Sigmoid colon (tissue), 6 donors: ENCODE measurements at regions not wholly inside any gene's neighbourhood (a gene's known extent, or its start where the extent isn't known, plus 50 kb on each side); places are given as distances from the start of the nearest gene placed in this dataset.

Experiments
- DNase-seq: peaks from one replicate; pipeline ENCODE4 v3.0.0-alpha.2; 2019
- H3K27ac ChIP-seq, 4 donors: fragments of 200-600 bp; sonication (generic); one replicate each; pipeline ENCODE4 v1.5.1; 2016 to 2019; ENCODE audit warnings: mild to moderate bottlenecking in 1 of 4
- H3K27me3 ChIP-seq, 3 donors: fragments of 200-600 bp; sonication (generic); one replicate each; pipeline ENCODE4 v1.5.1; 2019; ENCODE audit warnings: mild to moderate bottlenecking in 1 of 3
- H3K36me3 ChIP-seq, 4 donors: fragments of 200-600 bp; sonication (generic); one replicate each; pipeline ENCODE4 v1.5.1; 2016 to 2019
- H3K4me1 ChIP-seq, 4 donors: fragments of 200-600 bp; sonication (generic); one replicate each; pipeline ENCODE4 v1.5.1; 2017 to 2019
- H3K4me3 ChIP-seq, 4 donors: fragments of 200-600 bp; sonication (generic); one replicate each; pipeline ENCODE4 v1.5.1; 2017 to 2019; ENCODE audit warnings: mild to moderate bottlenecking in 2 of 4, moderate library complexity in 1 of 4
- H3K9me3 ChIP-seq, 4 donors: fragments of 200-600 bp in 3 of 4; sonication (generic) in 3 of 4; one replicate each; pipeline versions ENCODE4 v1.5.1 to v1.6.1; 2013 to 2019
- EP300 ChIP-seq, 4 donors: sonication (generic); formaldehyde crosslinking; IDR thresholded peaks; one replicate each; pipeline ENCODE4 v1.6.1; 2017; ENCODE audit warnings: antibody characterized with exemption in 4 of 4
- POLR2A ChIP-seq, 2 donors: fragments of 450-650 bp; IDR thresholded peaks; one replicate each; pipeline ENCODE4 v1.6.1; 2016; ENCODE audit warnings: antibody characterized with exemption in 2 of 2, mild to moderate bottlenecking in 2 of 2, moderate library complexity in 2 of 2
- POLR2AphosphoS5 ChIP-seq, 4 donors: sonication (generic); formaldehyde crosslinking; IDR thresholded peaks; one replicate each; pipeline ENCODE4 v1.6.1; 2017; ENCODE audit warnings: antibody characterized with exemption in 4 of 4
- WGBS, 2 donors: extraction: QIAGEN DNeasy Blood & Tissue Kit; methylation state at CpG; one replicate each; pipeline ENCODE4 v1.1.7; 2013; 5-methylcytosine and 5-hydroxymethylcytosine counted together
- intact Hi-C: fragments of 100-400 bp; cut with DNase I; formaldehyde crosslinking; loops from one replicate; pipeline ENCODE4 v1.15.1; 2023
- TF ChIP-seq, protein P1 (sequence below), 4 experiments: fragments of 450-650 bp in 3 of 4; fragments of 200-600 bp in 1 of 4; IDR thresholded peaks; one replicate each; pipeline ENCODE4 v1.5.1; 2016 to 2019; ENCODE audit warnings: antibody characterized with exemption in 4 of 4, mild to moderate bottlenecking in 3 of 4, moderate library complexity in 2 of 4
- donor health status: healthy with polysubstance abuse.
- donor health status: healthy.

DNA sequence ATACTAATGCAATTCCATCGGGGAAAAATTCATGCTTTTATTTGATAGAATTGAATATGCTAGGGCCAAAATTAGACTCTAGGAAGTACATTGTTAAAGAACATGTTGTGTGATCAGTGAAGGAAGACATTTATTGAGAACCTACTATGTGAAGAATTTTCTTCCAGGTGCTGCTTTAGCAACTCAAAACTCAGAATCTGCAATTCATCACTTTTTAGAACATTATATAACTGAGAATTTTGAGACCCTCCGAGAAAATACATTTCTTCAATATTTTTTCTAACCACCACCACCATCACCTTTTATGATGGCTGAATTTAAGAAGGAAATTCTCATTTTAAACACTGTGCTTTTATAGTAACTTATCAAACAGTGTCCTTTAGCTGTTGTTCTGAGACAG, 315.2 kb downstream of the FIGN start:
- Histone ChIP-seq H3K4me1 (no peaks in the 10 kb centered on the region), H3K36me3 (no peaks in the 10 kb centered on the region), H3K27ac (no peak overlapping the region), H3K4me3 (no peak overlapping the region), H3K27me3 (no peaks in the 10 kb centered on the region), H3K9me3 (no peaks in the 10 kb centered on the region)
- intact Hi-C loops = no loop called here
- DNase-seq = no peak
- WGBS, 2 donors = 87 to 93% methylated on average over 2 of the region's 2 CpGs
- TF ChIP-seq POLR2AphosphoS5 (IDR thresholded peaks at IDR 0.05) = no peak
- TF ChIP-seq, protein P1, sequence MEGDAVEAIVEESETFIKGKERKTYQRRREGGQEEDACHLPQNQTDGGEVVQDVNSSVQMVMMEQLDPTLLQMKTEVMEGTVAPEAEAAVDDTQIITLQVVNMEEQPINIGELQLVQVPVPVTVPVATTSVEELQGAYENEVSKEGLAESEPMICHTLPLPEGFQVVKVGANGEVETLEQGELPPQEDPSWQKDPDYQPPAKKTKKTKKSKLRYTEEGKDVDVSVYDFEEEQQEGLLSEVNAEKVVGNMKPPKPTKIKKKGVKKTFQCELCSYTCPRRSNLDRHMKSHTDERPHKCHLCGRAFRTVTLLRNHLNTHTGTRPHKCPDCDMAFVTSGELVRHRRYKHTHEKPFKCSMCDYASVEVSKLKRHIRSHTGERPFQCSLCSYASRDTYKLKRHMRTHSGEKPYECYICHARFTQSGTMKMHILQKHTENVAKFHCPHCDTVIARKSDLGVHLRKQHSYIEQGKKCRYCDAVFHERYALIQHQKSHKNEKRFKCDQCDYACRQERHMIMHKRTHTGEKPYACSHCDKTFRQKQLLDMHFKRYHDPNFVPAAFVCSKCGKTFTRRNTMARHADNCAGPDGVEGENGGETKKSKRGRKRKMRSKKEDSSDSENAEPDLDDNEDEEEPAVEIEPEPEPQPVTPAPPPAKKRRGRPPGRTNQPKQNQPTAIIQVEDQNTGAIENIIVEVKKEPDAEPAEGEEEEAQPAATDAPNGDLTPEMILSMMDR (IDR thresholded peaks at IDR 0.05) = no peak
- no peak for TF ChIP-seq EP300 (IDR thresholded peaks at IDR 0.05)
- TF ChIP-seq POLR2A (IDR thresholded peaks at IDR 0.05) = no peak

DNA sequence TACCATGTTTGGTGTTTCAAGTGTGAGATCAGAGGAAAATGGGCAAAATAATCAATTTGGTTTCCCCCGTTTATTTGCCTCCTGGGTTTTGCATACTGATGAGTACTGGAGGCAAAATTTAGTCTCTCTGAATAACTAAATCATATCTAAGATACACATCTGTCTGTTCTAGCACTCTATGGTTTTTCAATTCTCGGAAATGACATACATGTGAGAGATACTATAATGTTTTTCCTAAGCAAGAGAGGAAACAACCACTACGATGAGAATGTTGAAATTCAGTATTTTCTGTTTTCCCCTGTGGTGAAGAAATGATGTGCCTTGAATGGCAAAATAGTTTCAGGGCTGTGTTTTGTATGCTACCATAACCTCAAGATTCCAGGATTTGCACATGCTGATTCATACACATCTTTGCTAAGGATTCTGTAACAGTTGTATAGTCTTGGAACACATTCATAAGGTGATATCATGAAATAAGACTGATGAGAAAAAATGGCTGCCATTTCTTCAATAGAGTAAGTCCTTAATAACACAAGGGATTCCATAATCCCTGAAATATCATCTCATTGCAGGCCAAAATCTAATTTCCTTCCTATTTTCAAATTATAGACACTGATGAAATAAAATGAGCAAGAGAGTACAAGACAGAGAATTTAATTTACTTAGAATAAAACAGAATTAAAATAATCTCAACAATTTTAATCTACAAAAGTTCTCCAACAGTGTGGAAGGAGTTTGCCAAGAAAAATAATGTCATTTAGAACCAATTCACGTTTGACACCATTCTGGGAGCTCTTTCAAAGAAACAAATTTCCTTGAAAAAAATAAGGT, 316.6 kb downstream of the FIGN start:
- Histone ChIP-seq H3K27me3 (no peaks in the 10 kb centered on the region), H3K4me3 (no peak overlapping the region), H3K36me3 (no peaks in the 10 kb centered on the region), H3K9me3 (no peaks in the 10 kb centered on the region), H3K27ac (no peak overlapping the region), H3K4me1 (no peaks in the 10 kb centered on the region)
- no peak for DNase-seq
- intact Hi-C loops = no loop called here
- no peak for TF ChIP-seq POLR2A (IDR thresholded peaks at IDR 0.05)
- TF ChIP-seq, protein P1 (IDR thresholded peaks at IDR 0.05) = no peak
- TF ChIP-seq EP300 (IDR thresholded peaks at IDR 0.05) = no peak
- 72 to 82% methylated on average over 4 of the region's 4 CpGs for WGBS, 2 donors

DNA sequence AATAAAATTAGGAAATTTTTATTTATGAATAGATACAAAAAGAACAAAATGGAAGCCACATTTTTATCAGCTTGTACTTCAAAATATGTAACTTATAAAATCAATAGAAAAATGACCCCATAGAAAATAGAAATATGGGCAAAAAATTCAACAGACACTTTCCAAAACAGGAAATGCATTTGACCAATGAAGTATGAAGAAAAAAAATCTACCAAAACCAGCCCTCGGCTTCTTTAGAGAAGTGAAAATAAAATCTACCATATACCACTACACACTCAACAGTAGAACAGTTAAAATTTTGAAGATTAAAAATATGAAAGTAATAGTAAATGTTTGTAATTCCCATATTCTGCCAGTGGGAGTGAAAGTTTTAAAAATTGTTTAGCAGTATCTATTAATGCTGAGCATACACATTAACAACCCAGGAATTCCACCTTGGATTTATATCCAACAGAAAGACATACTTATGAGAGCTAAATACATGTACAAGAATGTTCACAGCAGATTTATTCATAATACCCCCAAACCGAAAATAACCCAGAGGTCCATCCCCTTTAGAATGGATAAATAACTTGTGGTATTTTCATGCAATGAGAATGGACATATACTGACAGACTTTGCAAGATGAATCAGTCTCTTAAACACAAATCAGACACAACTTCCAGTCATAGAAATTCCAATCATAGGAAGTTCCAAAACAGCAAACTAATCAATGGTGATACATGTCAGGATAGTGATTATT, 318.0 kb downstream of the FIGN start:
- WGBS, 2 donors = 70 to 82% methylated on average over 2 of the region's 2 CpGs
- TF ChIP-seq, protein P1 (IDR thresholded peaks at IDR 0.05) = no peak
- TF ChIP-seq POLR2A (IDR thresholded peaks at IDR 0.05) = no peak
- no peak for TF ChIP-seq EP300 (IDR thresholded peaks at IDR 0.05)
- TF ChIP-seq POLR2AphosphoS5 (IDR thresholded peaks at IDR 0.05) = no peak

DNA sequence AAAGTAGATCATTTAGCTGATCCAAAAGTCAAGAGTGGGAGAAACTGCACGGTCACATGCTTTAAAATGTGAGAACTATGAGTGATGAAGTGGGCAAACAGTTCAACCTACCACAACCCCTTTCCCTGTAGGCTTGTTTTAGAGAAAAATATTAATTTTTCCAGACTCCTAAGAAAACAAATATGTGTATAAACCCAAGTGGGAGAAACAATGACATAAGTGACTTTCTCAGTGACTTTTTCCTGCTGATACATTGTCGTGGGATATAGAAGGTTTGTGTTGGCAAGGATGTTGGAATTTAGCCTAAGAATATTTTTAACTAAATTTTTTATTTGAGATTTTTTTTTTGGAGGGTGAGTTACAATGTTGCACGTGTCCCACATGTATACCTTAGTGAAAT, 321.7 kb downstream of the FIGN start:
- Histone ChIP-seq H3K4me1 (no peaks in the 10 kb centered on the region), H3K36me3 (no peaks in the 10 kb centered on the region), H3K4me3 (no peak overlapping the region), H3K9me3 (no peaks in the 10 kb centered on the region), H3K27ac (no peak overlapping the region), H3K27me3 (no peaks in the 10 kb centered on the region)
- DNase-seq = no peak
- WGBS, 2 donors = 65 to 78% methylated on average over 3 of the region's 3 CpGs
- TF ChIP-seq, protein P1 (IDR thresholded peaks at IDR 0.05) = no peak
- TF ChIP-seq POLR2A (IDR thresholded peaks at IDR 0.05) (no peak), POLR2AphosphoS5 (IDR thresholded peaks at IDR 0.05) (no peak), EP300 (IDR thresholded peaks at IDR 0.05) (no peak)
- intact Hi-C loops = no loop called here

More for the DNA sequence above, 318.0 kb downstream of the FIGN start:
- no peak overlapping the region for H3K27ac ChIP-seq
- no peaks in the 10 kb centered on the region for H3K27me3 ChIP-seq
- no peaks in the 10 kb centered on the region for H3K4me1 ChIP-seq
- intact Hi-C loops = no loop called here
- H3K36me3 ChIP-seq = no peaks in the 10 kb centered on the region
- H3K9me3 ChIP-seq = no peaks in the 10 kb centered on the region
- H3K4me3 ChIP-seq = no peak overlapping the region
- DNase-seq = no peak
